MM.1S (cell line): ENCODE measurements at regions not wholly inside any gene's neighbourhood (a gene's known extent, or its start where the extent isn't known, plus 50 kb on each side); places are given as distances from the start of the nearest gene placed in this dataset.

Source experiments
- CTCF ChIP-seq: fragments of 300-600 bp; sonication (generic); IDR thresholded peaks from 2 replicates; pipeline ENCODE4 v1.5.1; 2016; ENCODE audit warnings: antibody characterized with exemption, low read length, mixed read lengths
- EZH2 ChIP-seq: fragments of 300-600 bp; sonication (generic); optimal IDR thresholded peaks from 2 replicates; pipeline ENCODE3; 2017; ENCODE audit warnings: low read depth, mild to moderate bottlenecking, antibody characterized with exemption, low read length, mixed read lengths

- no peak for TF ChIP-seq CTCF
- no peak for TF ChIP-seq EZH2
Observed at GRCh38 chr5:98514215-98514614, 259.2 kb upstream of the RGMB start.
